Coronary artery (tissue), 2 donors: ENCODE measurements at regions not wholly inside any gene's neighbourhood (a gene's known extent, or its start where the extent isn't known, plus 50 kb on each side); places are given as distances from the start of the nearest gene placed in this dataset.
"Not testable (repeated sequence)": the region's sequence is repeated elsewhere in the genome, so short reads cannot be mapped to it uniquely, and the experiment has no call there.

Source experiments
- DNase-seq: peaks from one replicate; pipeline ENCODE4 v3.0.0-alpha.2; 2017; ENCODE audit warnings: low spot score
- H3K27ac ChIP-seq, 2 donors: fragments of 200-600 bp; sonication (generic); one replicate each; pipeline ENCODE4 v1.5.1; 2016 to 2019
- H3K4me3 ChIP-seq: fragments of 200-600 bp; sonication (generic); 2 replicates; pipeline ENCODE4 v1.5.1; 2016; ENCODE audit warnings: mild to moderate bottlenecking, moderate library complexity
- TF ChIP-seq, protein P1 (sequence below): fragments of 200-600 bp; sonication (generic); IDR thresholded peaks from one replicate; pipeline ENCODE4 v1.5.1; 2019; ENCODE audit warnings: antibody characterized with exemption

DNA sequence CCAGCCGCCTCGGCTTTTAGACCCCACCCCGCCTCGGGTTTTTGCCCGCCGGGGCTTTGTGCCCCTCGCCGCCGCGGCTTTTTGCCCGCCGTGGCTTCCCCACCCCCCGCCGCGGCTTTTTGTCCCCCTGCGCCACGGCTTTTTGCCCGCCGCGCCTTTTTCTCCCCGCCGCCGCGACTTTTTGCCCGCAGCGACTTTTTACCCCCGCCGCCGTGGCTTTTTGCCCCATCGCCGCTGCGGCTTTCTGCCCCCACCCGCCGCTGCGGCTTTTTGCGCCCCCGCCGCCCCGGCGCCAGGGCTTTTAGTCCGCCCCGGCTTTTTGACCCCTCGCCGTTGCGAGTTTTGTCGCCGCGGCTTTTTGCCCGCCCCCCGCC is 474.4 kb downstream of the FAM72C start:
- DNase-seq, result peak; percentile 40
- TF ChIP-seq, protein P1, sequence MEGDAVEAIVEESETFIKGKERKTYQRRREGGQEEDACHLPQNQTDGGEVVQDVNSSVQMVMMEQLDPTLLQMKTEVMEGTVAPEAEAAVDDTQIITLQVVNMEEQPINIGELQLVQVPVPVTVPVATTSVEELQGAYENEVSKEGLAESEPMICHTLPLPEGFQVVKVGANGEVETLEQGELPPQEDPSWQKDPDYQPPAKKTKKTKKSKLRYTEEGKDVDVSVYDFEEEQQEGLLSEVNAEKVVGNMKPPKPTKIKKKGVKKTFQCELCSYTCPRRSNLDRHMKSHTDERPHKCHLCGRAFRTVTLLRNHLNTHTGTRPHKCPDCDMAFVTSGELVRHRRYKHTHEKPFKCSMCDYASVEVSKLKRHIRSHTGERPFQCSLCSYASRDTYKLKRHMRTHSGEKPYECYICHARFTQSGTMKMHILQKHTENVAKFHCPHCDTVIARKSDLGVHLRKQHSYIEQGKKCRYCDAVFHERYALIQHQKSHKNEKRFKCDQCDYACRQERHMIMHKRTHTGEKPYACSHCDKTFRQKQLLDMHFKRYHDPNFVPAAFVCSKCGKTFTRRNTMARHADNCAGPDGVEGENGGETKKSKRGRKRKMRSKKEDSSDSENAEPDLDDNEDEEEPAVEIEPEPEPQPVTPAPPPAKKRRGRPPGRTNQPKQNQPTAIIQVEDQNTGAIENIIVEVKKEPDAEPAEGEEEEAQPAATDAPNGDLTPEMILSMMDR, result no peak
- Histone ChIP-seq H3K27ac (no peak overlapping the region), H3K4me3 (peak overlapping the region; percentile 61)

GRCh38 chr1:143496526-143497373 is 475.0 kb downstream of the FAM72C start:
- DNase-seq, H3K27ac ChIP-seq: not testable (repeated sequence)
- peak overlapping the region; percentile 61 for H3K4me3 ChIP-seq
